PC-9 (cell line): ENCODE measurements at regions not wholly inside any gene's neighbourhood (a gene's known extent, or its start where the extent isn't known, plus 50 kb on each side); places are given as distances from the start of the nearest gene placed in this dataset.

ENCODE experiments used
- BruUV-seq: library from RNA; stranded (reverse); fragments of 400-500 nt; replicated peaks from 2 replicates; lab custom pipeline; 2021; lab: Mats Ljungman, UMichigan
- CTCF ChIA-PET: fragments of 300-600 bp; sonication (Branson Sonifier 250); formaldehyde crosslinking; loops from one replicate; lab custom pipeline; 2022; ENCODE audit warnings: antibody characterized with exemption; lab: Charles Lee
- POLR2A ChIA-PET: fragments of 300-600 bp; sonication (Branson Sonifier 250); formaldehyde crosslinking; loops from one replicate; lab custom pipeline; 2022; ENCODE audit warnings: antibody characterized with exemption; ENCODE audit not compliant: unreplicated experiment; lab: Charles Lee
- DNase-seq, 2 experiments: peaks; one replicate each; pipeline versions ENCODE4 v3.0.0 to v3.0.0-alpha.2; 2015 to 2022; ENCODE audit warnings: mixed read lengths in 1 of 2
- H2AFZ ChIP-seq: fragments of 200-600 bp; sonication (generic); 2 replicates; pipeline ENCODE4 v1.8.1; 2017; ENCODE audit warnings: antibody characterized with exemption
- H3F3A ChIP-seq: fragments of 200-600 bp; sonication (generic); 2 replicates; pipeline ENCODE4 v1.8.1; 2017; ENCODE audit warnings: antibody characterized with exemption, mild to moderate bottlenecking, low read depth; ENCODE audit not compliant: insufficient read depth
- H3K27ac ChIP-seq: fragments of 200-600 bp; sonication (generic); 2 replicates; pipeline ENCODE4 v1.6.1; 2016; ENCODE audit warnings: mixed run types
- H3K27me3 ChIP-seq: fragments of 200-600 bp; sonication (generic); 2 replicates; pipeline ENCODE4 v1.6.1; 2016; ENCODE audit warnings: low read depth, mixed run types; ENCODE audit not compliant: insufficient read depth
- H3K36me3 ChIP-seq: fragments of 200-600 bp; sonication (generic); 2 replicates; pipeline ENCODE4 v1.6.1; 2016; ENCODE audit warnings: low read depth, mixed run types
- H3K4me1 ChIP-seq: fragments of 200-600 bp; sonication (generic); replicated peaks from 2 replicates; pipeline ENCODE4 v1.6.1; 2016; ENCODE audit warnings: mixed run types; ENCODE audit not compliant: insufficient read depth
- H3K4me2 ChIP-seq: fragments of 200-600 bp; sonication (generic); 2 replicates; pipeline ENCODE4 v1.6.1; 2017; ENCODE audit warnings: mixed run types
- H3K4me3 ChIP-seq: fragments of 200-600 bp; sonication (generic); 2 replicates; pipeline ENCODE4 v1.6.1; 2016; ENCODE audit warnings: mixed run types
- H3K79me2 ChIP-seq: fragments of 200-600 bp; sonication (generic); 2 replicates; pipeline ENCODE4 v1.6.1; 2017; ENCODE audit warnings: low read depth, mixed run types
- H3K9me2 ChIP-seq: fragments of 200-600 bp; sonication (generic); 2 replicates; pipeline ENCODE4 v1.8.1; 2017; ENCODE audit warnings: mild to moderate bottlenecking; ENCODE audit not compliant: insufficient read depth
- H3K9me3 ChIP-seq: fragments of 200-600 bp; sonication (generic); 2 replicates; pipeline ENCODE4 v1.8.1; 2016; ENCODE audit warnings: low read depth; ENCODE audit not compliant: insufficient read depth
- H4K20me1 ChIP-seq: fragments of 200-600 bp; sonication (generic); 2 replicates; pipeline ENCODE4 v1.8.1; 2017; ENCODE audit not compliant: insufficient read depth
- CTCF ChIP-seq: fragments of 200-600 bp; sonication (generic); conservative IDR thresholded peaks from 2 replicates; pipeline ENCODE4 v1.6.1; 2017; ENCODE audit warnings: mixed run types, antibody characterized with exemption, mild to moderate bottlenecking, moderate library complexity
- EZH2 ChIP-seq: fragments of 200-600 bp; sonication (generic); IDR thresholded peaks from 2 replicates; pipeline ENCODE4 v1.8.0; 2017; ENCODE audit warnings: antibody characterized with exemption, low read depth
- intact Hi-C: fragments of 100-400 bp; cut with micrococcal nuclease; formaldehyde crosslinking; loops from one replicate; pipeline ENCODE4 v1.10.0; 2022; ENCODE audit not compliant: unreplicated experiment

GRCh38 chr16:79468121-79468552 lies 132.4 kb downstream of the MAF start:
- no peaks in the 10 kb centered on the region for H3K9me3 ChIP-seq
- no peaks in the 10 kb centered on the region for H3F3A ChIP-seq
- BruUV-seq = no TSS peak
- ChIA-PET CTCF (no interaction called here), POLR2A (no interaction called here)
- no peak overlapping the region for H3K4me2 ChIP-seq
- no peaks in the 10 kb centered on the region for H3K4me1 ChIP-seq
- H3K27ac ChIP-seq = no peak overlapping the region
- H3K36me3 ChIP-seq = no peaks in the 10 kb centered on the region
- no peaks in the 10 kb centered on the region for H4K20me1 ChIP-seq
- no peak overlapping the region for H2AFZ ChIP-seq
- intact Hi-C loops = no loop called here
- no peaks in the 10 kb centered on the region for H3K27me3 ChIP-seq
- TF ChIP-seq CTCF (no peak), EZH2 (no peak)
- no peak for DNase-seq
- no peaks in the 10 kb centered on the region for H3K9me2 ChIP-seq
- H3K4me3 ChIP-seq = no peak overlapping the region
- H3K79me2 ChIP-seq = no peaks in the 10 kb centered on the region

GRCh38 chr16:79466111-79466510 lies 134.4 kb downstream of the MAF start:
- BruUV-seq = no TSS peak
- no peak overlapping the region for H3K4me2 ChIP-seq
- no peak overlapping the region for H3K4me3 ChIP-seq
- TF ChIP-seq EZH2 = no peak
- TF ChIP-seq CTCF = no peak
- no peaks in the 10 kb centered on the region for H3K79me2 ChIP-seq
- H3K27me3 ChIP-seq = no peaks in the 10 kb centered on the region
- DNase-seq = no peak
- no peaks in the 10 kb centered on the region for H3K4me1 ChIP-seq
- H3K27ac ChIP-seq = no peak overlapping the region
- ChIA-PET CTCF (no interaction called here), POLR2A (no interaction called here)
- no peaks in the 10 kb centered on the region for H3K9me3 ChIP-seq
- intact Hi-C loops = no loop called here
- H3K9me2 ChIP-seq = no peaks in the 10 kb centered on the region
- no peaks in the 10 kb centered on the region for H4K20me1 ChIP-seq
- no peaks in the 10 kb centered on the region for H3F3A ChIP-seq
- no peak overlapping the region for H2AFZ ChIP-seq
- H3K36me3 ChIP-seq = no peaks in the 10 kb centered on the region

- H3K9me2 ChIP-seq = no peaks in the 10 kb centered on the region
- H3F3A ChIP-seq = no peaks in the 10 kb centered on the region
- TF ChIP-seq EZH2 (no peak), CTCF (no peak)
- H2AFZ ChIP-seq = no peak overlapping the region
- ChIA-PET CTCF (no interaction called here), POLR2A (no interaction called here)
- no peaks in the 10 kb centered on the region for H3K4me1 ChIP-seq
- no peaks in the 10 kb centered on the region for H3K36me3 ChIP-seq
- peaks cover 11% of the 10 kb centered on the region; the same call in 1 of the 2 replicates for H3K27me3 ChIP-seq
- no peaks in the 10 kb centered on the region for H4K20me1 ChIP-seq
- no peak overlapping the region for H3K27ac ChIP-seq
- DNase-seq = no peak
- BruUV-seq = no TSS peak
- intact Hi-C loops = no loop called here
- no peaks in the 10 kb centered on the region for H3K79me2 ChIP-seq
- no peak overlapping the region for H3K4me3 ChIP-seq
- no peak overlapping the region for H3K4me2 ChIP-seq
- no peaks in the 10 kb centered on the region for H3K9me3 ChIP-seq
These were observed 136.7 kb downstream of the MAF start for GRCh38 chr16:79463841-79464240.
